Activated T-cell treated with anti-CD3 and anti-CD28 coated beads, Interleukin-2, amount 50 U/mL, for 72 hours (primary cell): ENCODE measurements at regions not wholly inside any gene's neighbourhood (a gene's known extent, or its start where the extent isn't known, plus 50 kb on each side); places are given as distances from the start of the nearest gene placed in this dataset.
"Not testable (repeated sequence)": the region's sequence is repeated elsewhere in the genome, so short reads cannot be mapped to it uniquely, and the experiment has no call there.

Source experiments
- ATAC-seq, 2 donors: fragments of 150-1000 bp; cut with Tn5 transposase; replicated peaks in 1 of 2; 2 replicates each; pipeline ENCODE4 v1.10.0; 2021; ENCODE audit warnings: moderate library complexity in 2 of 2, mild to moderate bottlenecking in 1 of 2
- DNase-seq, 2 donors: peaks; one replicate each; pipeline ENCODE4 v3.0.0; 2021 to 2022; ENCODE audit warnings: mixed read lengths in 1 of 2
- H3K27ac Mint-ChIP-seq: one replicate; pipeline ENCODE4 v1.8.0; 2022; ENCODE audit warnings: mild to moderate bottlenecking, moderate library complexity, mixed read lengths
- H3K27me3 Mint-ChIP-seq: one replicate; pipeline ENCODE4 v1.8.0; 2022; ENCODE audit warnings: low read depth, mixed read lengths
- H3K36me3 Mint-ChIP-seq, 2 donors: one replicate each; pipeline ENCODE4 v1.8.0; 2022; ENCODE audit warnings: mixed read lengths in 2 of 2, mild to moderate bottlenecking in 1 of 2; ENCODE audit not compliant: insufficient read depth in 2 of 2
- H3K4me1 Mint-ChIP-seq: one replicate; pipeline ENCODE4 v1.8.0; 2022; ENCODE audit warnings: low read depth, mixed read lengths
- H3K4me3 Mint-ChIP-seq, 2 donors: one replicate each; pipeline ENCODE4 v1.8.0; 2022; ENCODE audit warnings: mild to moderate bottlenecking in 2 of 2, mixed read lengths in 2 of 2, moderate library complexity in 2 of 2
- H3K9me3 Mint-ChIP-seq, 2 donors: one replicate each; pipeline ENCODE4 v1.8.0; 2022; ENCODE audit warnings: mixed read lengths in 2 of 2

- Mint-ChIP-seq H3K4me3 (no peak overlapping the region), H3K27ac (no peak overlapping the region), H3K4me1 (no peaks in the 10 kb centered on the region)
Observed at GRCh38 chr9:103261951-103262350, 266.8 kb downstream of the CYLC2 start.

GRCh38 chr9:103266064-103266463 is 270.9 kb downstream of the CYLC2 start:
- H3K27me3 Mint-ChIP-seq, result no peaks in the 10 kb centered on the region
- DNase-seq, result no peak
- no peak overlapping the region for H3K4me3 Mint-ChIP-seq
- no peaks in the 10 kb centered on the region for H3K4me1 Mint-ChIP-seq
- ATAC-seq, result no peak
- H3K27ac Mint-ChIP-seq, result no peak overlapping the region
- peaks cover 2 to 4% of the 10 kb centered on the region in 2 donors for H3K9me3 Mint-ChIP-seq
- no peaks in the 10 kb centered on the region for H3K36me3 Mint-ChIP-seq

More at GRCh38 chr9:103261951-103262350, 266.8 kb downstream of the CYLC2 start:
- ATAC-seq (no peak), DNase-seq (no peak)
- H3K36me3 Mint-ChIP-seq, result no peaks in the 10 kb centered on the region
- peaks cover 4 to 9% of the 10 kb centered on the region in 2 donors for H3K9me3 Mint-ChIP-seq
- H3K27me3 Mint-ChIP-seq, result no peaks in the 10 kb centered on the region

- Mint-ChIP-seq H3K27ac (no peak overlapping the region), H3K27me3 (no peaks in the 10 kb centered on the region), H3K4me1 (no peaks in the 10 kb centered on the region), H3K36me3 (peaks cover 0 to 2% of the 10 kb centered on the region in 2 donors), H3K4me3 (no peak overlapping the region), H3K9me3 (peaks cover 4 to 16% of the 10 kb centered on the region in 2 donors)
- ATAC-seq (no peak), DNase-seq (no peak)
Observed at GRCh38 chr9:103277240-103277639, 282.1 kb downstream of the CYLC2 start.

GRCh38 chr9:103281126-103281525 is 286.0 kb downstream of the CYLC2 start:
- Mint-ChIP-seq H3K36me3 (no peaks in the 10 kb centered on the region), H3K27me3 (no peaks in the 10 kb centered on the region), H3K27ac (no peak overlapping the region), H3K4me1 (no peaks in the 10 kb centered on the region), H3K9me3 (peaks cover 2 to 8% of the 10 kb centered on the region in 2 donors), H3K4me3 (no peak overlapping the region)
- ATAC-seq (no peak), DNase-seq (no peak)

GRCh38 chr9:103287361-103287760 is 292.2 kb downstream of the CYLC2 start:
- DNase-seq (no peak), ATAC-seq (no peak)
- Mint-ChIP-seq H3K4me1 (no peaks in the 10 kb centered on the region), H3K9me3 (peaks cover 0 to 6% of the 10 kb centered on the region in 2 donors), H3K4me3 (no peak overlapping the region), H3K27ac (no peak overlapping the region), H3K27me3 (no peaks in the 10 kb centered on the region), H3K36me3 (no peaks in the 10 kb centered on the region)

- Mint-ChIP-seq H3K4me3 (no peak overlapping the region), H3K4me1 (no peaks in the 10 kb centered on the region), H3K27me3 (no peaks in the 10 kb centered on the region), H3K27ac (no peak overlapping the region), H3K36me3 (no peaks in the 10 kb centered on the region), H3K9me3 (peaks cover 2% of the 10 kb centered on the region in 2 donors)
- DNase-seq (no peak), ATAC-seq (no peak)
Observed at GRCh38 chr9:103296189-103296588, 301.1 kb downstream of the CYLC2 start.

- Mint-ChIP-seq H3K27ac (no peak overlapping the region), H3K36me3 (no peaks in the 10 kb centered on the region), H3K4me1 (no peaks in the 10 kb centered on the region), H3K4me3 (no peak overlapping the region), H3K9me3 (peaks cover 0 to 6% of the 10 kb centered on the region in 2 donors), H3K27me3 (no peaks in the 10 kb centered on the region)
- no peak for DNase-seq
- ATAC-seq, result no peak
Observed at GRCh38 chr9:103301051-103301450, 305.9 kb downstream of the CYLC2 start.

GRCh38 chr9:103304797-103305196 is 309.7 kb downstream of the CYLC2 start:
- Mint-ChIP-seq H3K4me1 (no peaks in the 10 kb centered on the region), H3K9me3 (peaks cover 2 to 8% of the 10 kb centered on the region in 2 donors), H3K27ac (no peak overlapping the region), H3K36me3 (no peaks in the 10 kb centered on the region), H3K27me3 (no peaks in the 10 kb centered on the region), H3K4me3 (no peak overlapping the region)
- no peak for DNase-seq
- no peak for ATAC-seq

GRCh38 chr9:103319979-103320378 is 324.8 kb downstream of the CYLC2 start:
- H3K36me3 Mint-ChIP-seq, result no peaks in the 10 kb centered on the region
- ATAC-seq (no peak), DNase-seq (no peak)
- H3K9me3 Mint-ChIP-seq, result peaks cover 0 to 2% of the 10 kb centered on the region in 2 donors
- no peak overlapping the region for H3K27ac Mint-ChIP-seq
- no peak overlapping the region for H3K4me3 Mint-ChIP-seq
- no peaks in the 10 kb centered on the region for H3K27me3 Mint-ChIP-seq
- no peaks in the 10 kb centered on the region for H3K4me1 Mint-ChIP-seq

GRCh38 chr9:103323699-103324098 is 328.6 kb downstream of the CYLC2 start:
- H3K27ac Mint-ChIP-seq, result no peak overlapping the region
- H3K4me3 Mint-ChIP-seq, result no peak overlapping the region
- DNase-seq, result no peak
- H3K4me1 Mint-ChIP-seq, result no peaks in the 10 kb centered on the region
- H3K27me3 Mint-ChIP-seq, result no peaks in the 10 kb centered on the region
- H3K9me3 Mint-ChIP-seq, result peaks cover 5 to 6% of the 10 kb centered on the region in 2 donors
- H3K36me3 Mint-ChIP-seq, result no peaks in the 10 kb centered on the region
- no peak for ATAC-seq

- Mint-ChIP-seq H3K4me1 (no peaks in the 10 kb centered on the region), H3K36me3 (no peaks in the 10 kb centered on the region), H3K27ac (no peak overlapping the region), H3K9me3 (peaks cover 2 to 5% of the 10 kb centered on the region in 2 donors), H3K4me3 (no peak overlapping the region), H3K27me3 (no peaks in the 10 kb centered on the region)
- DNase-seq, result no peak
- ATAC-seq, result no peak
Observed at GRCh38 chr9:103335461-103335860, 340.3 kb downstream of the CYLC2 start.

- no peak overlapping the region for H3K4me3 Mint-ChIP-seq
Observed at GRCh38 chr9:103355000-103355399, 359.9 kb downstream of the CYLC2 start.

GRCh38 chr9:103357980-103358379 is 362.8 kb downstream of the CYLC2 start:
- DNase-seq, H3K27ac Mint-ChIP-seq, H3K27me3 Mint-ChIP-seq, H3K4me3 Mint-ChIP-seq, H3K36me3 Mint-ChIP-seq, ATAC-seq, H3K4me1 Mint-ChIP-seq: not testable (repeated sequence)
- H3K9me3 Mint-ChIP-seq, result peaks cover 3 to 15% of the 10 kb centered on the region in 2 donors

More at GRCh38 chr9:103355000-103355399, 359.9 kb downstream of the CYLC2 start:
- ATAC-seq (no peak), DNase-seq (no peak)
- H3K36me3 Mint-ChIP-seq, result peaks cover 0 to 2% of the 10 kb centered on the region in 2 donors
- peaks cover 3 to 11% of the 10 kb centered on the region in 2 donors for H3K9me3 Mint-ChIP-seq
- no peak overlapping the region for H3K27ac Mint-ChIP-seq
- H3K4me1 Mint-ChIP-seq, result no peaks in the 10 kb centered on the region
- H3K27me3 Mint-ChIP-seq, result no peaks in the 10 kb centered on the region

- no peak for ATAC-seq
Observed at GRCh38 chr9:103361906-103362305, 366.8 kb downstream of the CYLC2 start.

More at GRCh38 chr9:103361906-103362305, 366.8 kb downstream of the CYLC2 start:
- peaks cover 0 to 10% of the 10 kb centered on the region in 2 donors for H3K9me3 Mint-ChIP-seq
- H3K27me3 Mint-ChIP-seq, result no peaks in the 10 kb centered on the region
- no peak overlapping the region for H3K4me3 Mint-ChIP-seq
- H3K36me3 Mint-ChIP-seq, result no peaks in the 10 kb centered on the region
- H3K27ac Mint-ChIP-seq, result no peak overlapping the region
- DNase-seq, result no peak
- H3K4me1 Mint-ChIP-seq, result no peaks in the 10 kb centered on the region
